ENCODE measurements at regions not wholly inside any gene's neighbourhood (a gene's known extent, or its start where the extent isn't known, plus 50 kb on each side); places are given as distances from the start of the nearest gene placed in this dataset.
"Not testable (repeated sequence)": the region's sequence is repeated elsewhere in the genome, so short reads cannot be mapped to it uniquely, and the experiment has no call there.

GRCh38 chrX:65821721-65822496 lies 154.5 kb downstream of the MSN start:
- H3K27me3 ChIP-seq (ENCODE audit: insufficient read depth, low read depth, severe bottlenecking) = peaks cover 19% of the 10 kb centered on the region
- no peak for DNase-seq
- H3K36me3 ChIP-seq = no peaks in the 10 kb centered on the region
- no peak overlapping the region for H3K4me3 ChIP-seq (ENCODE audit: low read depth, low read length)
- H3K9me3 ChIP-seq (ENCODE audit: severe bottlenecking) = no peaks in the 10 kb centered on the region
- no peak for TF ChIP-seq CTCF (IDR thresholded peaks at IDR 0.05; ENCODE audit: low read depth, low read length)
- no peak overlapping the region for H3K27ac ChIP-seq

- not testable (repeated sequence) for H3K4me3 ChIP-seq (ENCODE audit: low read depth, low read length); H3K36me3 ChIP-seq; H3K27ac ChIP-seq; DNase-seq; H3K9me3 ChIP-seq (ENCODE audit: severe bottlenecking)
- peaks cover 19% of the 10 kb centered on the region for H3K27me3 ChIP-seq (ENCODE audit: insufficient read depth, low read depth, severe bottlenecking)
Measured at GRCh38 chrX:65819983-65820382, 152.5 kb downstream of the MSN start.

- Histone ChIP-seq H3K27me3 (ENCODE audit: insufficient read depth, low read depth, severe bottlenecking) (peaks cover 6% of the 10 kb centered on the region), H3K27ac (no peak overlapping the region), H3K9me3 (ENCODE audit: severe bottlenecking) (no peaks in the 10 kb centered on the region), H3K36me3 (no peaks in the 10 kb centered on the region), H3K4me3 (ENCODE audit: low read depth, low read length) (no peak overlapping the region)
- TF ChIP-seq CTCF (IDR thresholded peaks at IDR 0.05; ENCODE audit: low read depth, low read length) = no peak
- DNase-seq = no peak
Measured at GRCh38 chrX:65813245-65813644, 145.8 kb downstream of the MSN start.

- DNase-seq = no peak
- TF ChIP-seq CTCF (IDR thresholded peaks at IDR 0.05; ENCODE audit: low read depth, low read length) = no peak
- Histone ChIP-seq H3K27ac (no peak overlapping the region), H3K4me3 (ENCODE audit: low read depth, low read length) (no peak overlapping the region), H3K27me3 (ENCODE audit: insufficient read depth, low read depth, severe bottlenecking) (peaks cover 6% of the 10 kb centered on the region), H3K9me3 (ENCODE audit: severe bottlenecking) (no peaks in the 10 kb centered on the region), H3K36me3 (no peaks in the 10 kb centered on the region)
Measured at GRCh38 chrX:65811558-65812228, 144.2 kb downstream of the MSN start.
